ENCODE measurements at regions not wholly inside any gene's neighbourhood (a gene's known extent, or its start where the extent isn't known, plus 50 kb on each side); places are given as distances from the start of the nearest gene placed in this dataset.

GRCh38 chr2:201546576-201546975, 95.0 kb downstream of the STRADB start:
- no peak for TF ChIP-seq CTCF (IDR thresholded peaks at IDR 0.05)
- TF ChIP-seq POLR2A (IDR thresholded peaks at IDR 0.05), result no peak

All from right lobe of liver (tissue), 4 donors.